ENCODE measurements at regions not wholly inside any gene's neighbourhood (a gene's known extent, or its start where the extent isn't known, plus 50 kb on each side); places are given as distances from the start of the nearest gene placed in this dataset.

- ATAC-seq: peak; percentile 66 to 72
- no peaks in the 10 kb centered on the region for H3K4me1 Mint-ChIP-seq (ENCODE audit: low read depth in 2 of 2)
- no peak overlapping the region for H3K4me3 Mint-ChIP-seq
- H3K9me3 Mint-ChIP-seq: no peaks in the 10 kb centered on the region
- no peak overlapping the region for H3K27ac Mint-ChIP-seq
- H3K36me3 Mint-ChIP-seq: no peaks in the 10 kb centered on the region
- DNase-seq (ENCODE audit: low spot score): no peak
- peaks cover 22 to 49% of the 10 kb centered on the region in 2 donors for H3K27me3 Mint-ChIP-seq
These were observed 165.8 kb downstream of the EMP1 start for GRCh38 chr12:13362260-13362841.

DNA sequence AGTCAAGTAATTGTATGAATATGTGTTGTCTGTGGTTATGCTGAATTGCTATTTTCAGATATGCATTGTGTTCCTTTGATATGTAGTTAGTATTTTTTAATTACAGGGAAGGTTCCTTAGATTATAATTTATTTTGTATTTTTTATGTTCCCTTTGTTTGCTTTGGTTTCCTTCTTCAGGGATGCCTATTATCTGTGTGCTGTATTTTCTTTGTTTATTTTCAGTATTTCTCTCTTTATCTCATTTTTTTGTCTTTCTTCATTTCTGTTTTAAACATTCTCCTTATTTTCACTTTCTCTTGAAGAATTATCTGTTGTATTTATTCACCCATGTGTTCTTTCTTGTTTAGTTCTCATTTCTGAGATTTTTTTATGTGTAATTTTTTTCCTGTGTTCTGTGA is 163.1 kb downstream of the EMP1 start:
- no peak overlapping the region for H3K27ac Mint-ChIP-seq
- no peaks in the 10 kb centered on the region for H3K4me1 Mint-ChIP-seq (ENCODE audit: low read depth in 2 of 2)
- peaks cover 23 to 51% of the 10 kb centered on the region in 2 donors for H3K27me3 Mint-ChIP-seq
- no peaks in the 10 kb centered on the region for H3K36me3 Mint-ChIP-seq
- no peak for DNase-seq (ENCODE audit: low spot score)
- no peaks in the 10 kb centered on the region for H3K9me3 Mint-ChIP-seq
- ATAC-seq: no peak
- no peak overlapping the region for H3K4me3 Mint-ChIP-seq

DNA sequence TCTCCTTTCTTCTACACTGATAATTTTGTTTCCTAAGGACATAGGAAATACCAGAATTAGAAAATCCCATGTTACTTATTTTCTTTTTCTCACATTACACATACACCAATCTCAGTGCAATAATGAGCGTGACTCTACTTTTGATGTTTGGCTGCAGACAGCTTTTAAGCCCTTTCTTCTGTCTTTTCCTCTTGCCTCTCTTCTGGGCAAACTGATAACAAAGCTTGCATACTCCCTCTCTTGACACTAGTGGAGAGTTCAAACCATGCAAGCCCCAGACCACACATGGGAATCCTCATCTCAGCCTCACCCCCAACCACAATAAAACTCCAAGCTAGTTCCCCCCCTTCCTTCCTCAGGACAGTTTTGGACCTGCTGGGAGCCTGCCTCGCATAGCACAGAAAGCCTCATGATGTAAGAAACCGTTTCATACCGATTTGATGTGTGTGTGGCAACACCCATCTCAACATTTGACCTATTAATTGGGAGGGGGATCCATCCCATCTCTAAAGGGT is 161.9 kb downstream of the EMP1 start:
- peaks cover 23 to 51% of the 10 kb centered on the region in 2 donors for H3K27me3 Mint-ChIP-seq
- no peaks in the 10 kb centered on the region for H3K4me1 Mint-ChIP-seq (ENCODE audit: low read depth in 2 of 2)
- ATAC-seq (no peak), DNase-seq (ENCODE audit: low spot score) (no peak)
- no peak overlapping the region for H3K27ac Mint-ChIP-seq
- no peak overlapping the region for H3K4me3 Mint-ChIP-seq
- no peaks in the 10 kb centered on the region for H3K9me3 Mint-ChIP-seq
- no peaks in the 10 kb centered on the region for H3K36me3 Mint-ChIP-seq

- no peaks in the 10 kb centered on the region for H3K9me3 Mint-ChIP-seq
- ATAC-seq (no peak), DNase-seq (ENCODE audit: low spot score) (no peak)
- H3K36me3 Mint-ChIP-seq: no peaks in the 10 kb centered on the region
- no peak overlapping the region for H3K4me3 Mint-ChIP-seq
- H3K27me3 Mint-ChIP-seq: peaks cover 31 to 38% of the 10 kb centered on the region in 2 donors
- no peaks in the 10 kb centered on the region for H3K4me1 Mint-ChIP-seq (ENCODE audit: low read depth in 2 of 2)
- no peak overlapping the region for H3K27ac Mint-ChIP-seq
These were observed 154.4 kb downstream of the EMP1 start for GRCh38 chr12:13350946-13351345.

DNA sequence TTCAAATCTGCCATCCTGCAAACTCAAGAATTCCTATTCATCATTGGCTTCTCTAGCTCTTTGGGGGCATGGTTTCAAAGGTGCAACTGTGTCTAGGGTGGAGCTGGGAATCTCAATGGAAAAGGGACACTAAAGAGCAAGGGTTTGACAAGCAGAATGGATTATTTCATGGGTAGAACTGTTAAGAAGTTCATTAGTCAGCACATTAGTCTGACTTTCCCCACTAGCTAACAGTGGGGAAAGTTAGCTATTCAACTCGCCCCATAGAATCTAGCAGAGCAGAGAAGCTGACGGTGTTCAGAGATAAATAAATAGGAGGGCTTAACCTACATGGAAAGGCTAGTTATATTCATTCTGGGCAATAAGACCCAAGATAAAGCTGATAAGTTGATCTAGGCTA is 153.9 kb downstream of the EMP1 start:
- no peak overlapping the region for H3K4me3 Mint-ChIP-seq
- H3K36me3 Mint-ChIP-seq: no peaks in the 10 kb centered on the region
- no peak for DNase-seq (ENCODE audit: low spot score)
- H3K4me1 Mint-ChIP-seq (ENCODE audit: low read depth in 2 of 2): no peaks in the 10 kb centered on the region
- H3K9me3 Mint-ChIP-seq: no peaks in the 10 kb centered on the region
- ATAC-seq: no peak
- H3K27me3 Mint-ChIP-seq: peaks cover 28 to 39% of the 10 kb centered on the region in 2 donors
- H3K27ac Mint-ChIP-seq: no peak overlapping the region

- H3K4me1 Mint-ChIP-seq (ENCODE audit: low read depth in 2 of 2): no peaks in the 10 kb centered on the region
- DNase-seq (ENCODE audit: low spot score) (no peak), ATAC-seq (no peak)
- no peaks in the 10 kb centered on the region for H3K36me3 Mint-ChIP-seq
- peaks cover 32 to 51% of the 10 kb centered on the region in 2 donors for H3K27me3 Mint-ChIP-seq
- no peaks in the 10 kb centered on the region for H3K9me3 Mint-ChIP-seq
- no peak overlapping the region for H3K27ac Mint-ChIP-seq
- no peak overlapping the region for H3K4me3 Mint-ChIP-seq
These were observed 151.9 kb downstream of the EMP1 start for GRCh38 chr12:13348464-13348863.

GRCh38 chr12:13347241-13348043 is 150.9 kb downstream of the EMP1 start:
- Mint-ChIP-seq H3K36me3 (no peaks in the 10 kb centered on the region), H3K9me3 (no peaks in the 10 kb centered on the region), H3K4me3 (no peak overlapping the region), H3K4me1 (ENCODE audit: low read depth in 2 of 2) (no peaks in the 10 kb centered on the region), H3K27me3 (peaks cover 35 to 57% of the 10 kb centered on the region in 2 donors), H3K27ac (no peak overlapping the region)
- ATAC-seq (peak; percentile 24 to 53), DNase-seq (ENCODE audit: low spot score) (no peak)

DNA sequence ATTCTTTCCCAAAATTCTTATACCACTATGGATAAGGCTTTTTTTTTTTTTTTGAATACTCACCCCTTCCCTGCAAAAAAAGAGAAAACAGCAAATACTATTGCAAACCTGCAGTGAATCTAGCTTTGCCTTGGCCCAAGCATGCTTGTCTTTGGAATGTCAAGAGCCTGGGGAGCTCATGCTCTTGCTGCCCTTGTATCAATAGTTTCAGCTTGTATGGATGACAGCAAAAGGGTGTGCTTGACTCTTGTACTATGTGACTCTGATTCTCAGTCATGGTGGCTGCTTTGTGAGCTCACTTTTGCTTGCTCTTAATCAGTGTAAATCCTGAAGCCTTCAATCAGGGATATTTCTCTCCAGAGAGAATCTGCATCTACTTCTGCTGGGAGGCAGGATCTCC is 149.2 kb downstream of the EMP1 start:
- H3K27me3 Mint-ChIP-seq: peaks cover 32 to 61% of the 10 kb centered on the region in 2 donors
- H3K4me3 Mint-ChIP-seq: no peak overlapping the region
- H3K36me3 Mint-ChIP-seq: no peaks in the 10 kb centered on the region
- ATAC-seq (no peak), DNase-seq (ENCODE audit: low spot score) (no peak)
- H3K27ac Mint-ChIP-seq: no peak overlapping the region
- H3K9me3 Mint-ChIP-seq: no peaks in the 10 kb centered on the region
- no peaks in the 10 kb centered on the region for H3K4me1 Mint-ChIP-seq (ENCODE audit: low read depth in 2 of 2)

DNA sequence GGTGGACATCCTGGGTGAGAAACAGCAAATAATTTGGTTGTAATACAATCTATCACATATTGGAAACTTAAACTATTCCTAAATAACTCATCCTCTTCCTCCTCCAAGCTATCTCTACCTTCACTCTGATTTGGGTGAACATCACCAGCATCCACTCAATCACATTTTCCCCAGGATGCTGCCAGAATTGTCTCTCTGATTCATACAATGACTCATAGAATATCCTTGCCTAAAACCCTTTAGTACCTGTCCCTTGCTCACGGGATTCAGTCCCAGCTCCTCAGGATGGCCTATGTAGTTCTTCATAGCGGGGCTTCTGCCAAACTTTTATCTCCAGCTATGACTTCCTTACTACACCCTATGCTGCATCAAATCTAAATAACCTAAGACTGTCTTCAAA is 146.8 kb downstream of the EMP1 start:
- DNase-seq (ENCODE audit: low spot score) (no peak), ATAC-seq (no peak)
- no peak overlapping the region for H3K4me3 Mint-ChIP-seq
- H3K27me3 Mint-ChIP-seq: peaks cover 25 to 49% of the 10 kb centered on the region in 2 donors
- no peaks in the 10 kb centered on the region for H3K9me3 Mint-ChIP-seq
- no peak overlapping the region for H3K27ac Mint-ChIP-seq
- H3K36me3 Mint-ChIP-seq: no peaks in the 10 kb centered on the region
- H3K4me1 Mint-ChIP-seq (ENCODE audit: low read depth in 2 of 2): no peaks in the 10 kb centered on the region

- Mint-ChIP-seq H3K4me1 (ENCODE audit: low read depth in 2 of 2) (no peaks in the 10 kb centered on the region), H3K27ac (no peak overlapping the region), H3K4me3 (no peak overlapping the region), H3K27me3 (peaks cover 21 to 49% of the 10 kb centered on the region in 2 donors), H3K36me3 (no peaks in the 10 kb centered on the region), H3K9me3 (no peaks in the 10 kb centered on the region)
- no peak for ATAC-seq
- no peak for DNase-seq (ENCODE audit: low spot score)
These were observed 146.4 kb downstream of the EMP1 start for GRCh38 chr12:13342971-13343370.

DNA sequence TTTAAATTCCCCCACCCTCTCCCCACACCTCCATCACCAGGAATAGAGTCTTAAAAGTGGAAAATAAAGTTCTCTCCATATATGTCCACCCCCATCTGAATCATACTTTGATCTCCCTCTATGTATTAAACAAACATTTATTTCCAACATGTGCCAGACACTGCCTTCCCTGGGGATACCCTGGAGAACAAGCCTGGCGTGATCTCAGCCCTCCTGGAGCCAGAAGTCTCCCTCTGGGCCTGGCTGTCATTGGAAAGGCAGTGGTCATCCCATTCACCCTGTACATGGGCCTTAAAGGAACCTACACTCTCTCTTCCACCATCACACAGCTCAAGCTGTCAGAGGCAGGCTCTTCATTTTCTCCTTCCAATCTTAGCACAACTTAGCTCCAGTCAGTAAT is 143.6 kb downstream of the EMP1 start:
- Mint-ChIP-seq H3K36me3 (no peaks in the 10 kb centered on the region), H3K27me3 (peaks cover 20 to 41% of the 10 kb centered on the region in 2 donors), H3K4me1 (ENCODE audit: low read depth in 2 of 2) (no peaks in the 10 kb centered on the region), H3K4me3 (no peak overlapping the region), H3K27ac (no peak overlapping the region), H3K9me3 (no peaks in the 10 kb centered on the region)
- no peak for ATAC-seq
- no peak for DNase-seq (ENCODE audit: low spot score)

GRCh38 chr12:13339538-13339937 is 143.0 kb downstream of the EMP1 start:
- H3K9me3 Mint-ChIP-seq: no peaks in the 10 kb centered on the region
- H3K36me3 Mint-ChIP-seq: no peaks in the 10 kb centered on the region
- ATAC-seq: no peak

DNA sequence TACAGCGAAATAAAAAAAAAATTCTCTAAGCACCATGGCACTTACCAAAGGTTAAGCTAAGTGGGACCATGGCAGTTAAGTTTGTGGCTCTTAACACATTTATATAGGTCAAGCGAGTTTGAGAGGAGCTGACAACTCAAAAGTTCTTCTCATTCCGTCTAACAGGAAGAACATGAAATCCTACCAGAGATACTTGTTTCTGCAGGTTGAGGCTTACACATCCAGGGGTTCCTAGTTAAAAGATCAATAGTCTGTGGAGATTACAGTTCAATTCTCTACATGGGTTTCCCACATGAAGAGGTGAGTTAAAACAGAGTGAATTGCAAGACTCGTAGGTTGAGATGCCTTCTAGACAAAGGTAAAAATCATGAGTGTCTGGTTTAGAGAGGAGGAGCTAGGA is 142.6 kb downstream of the EMP1 start:
- H3K9me3 Mint-ChIP-seq: no peaks in the 10 kb centered on the region
- no peaks in the 10 kb centered on the region for H3K36me3 Mint-ChIP-seq
- H3K27me3 Mint-ChIP-seq: peaks cover 22 to 36% of the 10 kb centered on the region in 2 donors
- H3K27ac Mint-ChIP-seq: no peak overlapping the region
- no peak overlapping the region for H3K4me3 Mint-ChIP-seq
- H3K4me1 Mint-ChIP-seq (ENCODE audit: low read depth in 2 of 2): no peaks in the 10 kb centered on the region
- no peak for DNase-seq (ENCODE audit: low spot score)
- ATAC-seq: no peak

More at GRCh38 chr12:13339538-13339937, 143.0 kb downstream of the EMP1 start:
- DNase-seq (ENCODE audit: low spot score): no peak
- peaks cover 22 to 36% of the 10 kb centered on the region in 2 donors for H3K27me3 Mint-ChIP-seq
- H3K4me1 Mint-ChIP-seq (ENCODE audit: low read depth in 2 of 2): no peaks in the 10 kb centered on the region
- H3K27ac Mint-ChIP-seq: no peak overlapping the region
- no peak overlapping the region for H3K4me3 Mint-ChIP-seq

DNA sequence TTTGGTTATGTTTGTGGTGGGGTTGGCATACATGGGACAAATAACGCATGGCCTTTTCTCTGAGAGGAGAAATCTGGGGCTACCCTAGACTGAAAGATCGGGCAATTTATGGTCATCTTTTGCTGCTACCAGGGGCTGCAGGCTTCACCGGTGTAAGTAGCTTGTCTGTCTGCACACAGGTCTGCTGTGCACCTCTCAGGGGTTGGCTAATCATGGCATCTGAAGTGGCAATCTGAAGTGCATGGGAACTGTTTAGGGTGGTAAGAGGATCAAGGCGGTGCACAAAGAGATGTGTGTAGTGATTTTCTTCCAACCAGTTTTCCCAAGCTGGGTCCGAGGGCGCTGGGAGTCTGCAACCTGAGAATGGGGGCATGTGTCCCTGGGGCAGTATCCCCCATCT is 141.3 kb downstream of the EMP1 start:
- DNase-seq (ENCODE audit: low spot score) (no peak), ATAC-seq (no peak)
- H3K9me3 Mint-ChIP-seq: no peaks in the 10 kb centered on the region
- no peaks in the 10 kb centered on the region for H3K4me1 Mint-ChIP-seq (ENCODE audit: low read depth in 2 of 2)
- H3K4me3 Mint-ChIP-seq: no peak overlapping the region
- peaks cover 16 to 27% of the 10 kb centered on the region in 2 donors for H3K27me3 Mint-ChIP-seq
- no peak overlapping the region for H3K27ac Mint-ChIP-seq
- no peaks in the 10 kb centered on the region for H3K36me3 Mint-ChIP-seq
